B cell (primary cell): ENCODE measurements at regions not wholly inside any gene's neighbourhood (a gene's known extent, or its start where the extent isn't known, plus 50 kb on each side); places are given as distances from the start of the nearest gene placed in this dataset.

Source experiments
- CTCF ChIP-seq: fragments of 200-600 bp; IDR thresholded peaks from one replicate; pipeline ENCODE4 v1.8.0; 2022; ENCODE audit warnings: antibody characterized with exemption, mild to moderate bottlenecking
- EZH2 ChIP-seq: IDR thresholded peaks from 2 replicates; pipeline ENCODE4 v1.6.1; 2012; ENCODE audit warnings: borderline replicate concordance, low read depth, mild to moderate bottlenecking, moderate library complexity, low read length; ENCODE audit not compliant: insufficient read depth, poor library complexity, severe bottlenecking

- no peak for TF ChIP-seq CTCF
- no peak for TF ChIP-seq EZH2
Observed at GRCh38 chr1:168401341-168401740, 120.7 kb downstream of the TBX19 start.
